Neutrophil (primary cell): ENCODE measurements at regions not wholly inside any gene's neighbourhood (a gene's known extent, or its start where the extent isn't known, plus 50 kb on each side); places are given as distances from the start of the nearest gene placed in this dataset.
"Not testable (repeated sequence)": the region's sequence is repeated elsewhere in the genome, so short reads cannot be mapped to it uniquely, and the experiment has no call there.

Source experiments
- H3K27ac ChIP-seq: fragments of 200-600 bp; sonication (generic); 2 replicates; pipeline ENCODE4 v1.5.1; 2016; ENCODE audit warnings: mild to moderate bottlenecking, moderate library complexity
- H3K27me3 ChIP-seq: fragments of 200-600 bp; sonication (generic); 2 replicates; pipeline ENCODE4 v1.6.0; 2016; ENCODE audit warnings: mild to moderate bottlenecking
- H3K36me3 ChIP-seq: fragments of 200-600 bp; sonication (generic); 2 replicates; pipeline ENCODE4 v1.5.1; 2017
- H3K4me1 ChIP-seq, 2 experiments: fragments of 200-600 bp in 1 of 2; sonication (generic) in 1 of 2; 1 replicate in 1 of 2; 2 replicates in 1 of 2; pipeline versions ENCODE4 v1.5.1 to v1.6.1; 2013 to 2016; ENCODE audit warnings: low read depth in 1 of 2, low read length in 1 of 2, mild to moderate bottlenecking in 1 of 2, moderate library complexity in 1 of 2; ENCODE audit not compliant: control insufficient read depth in 1 of 2, insufficient read depth in 1 of 2
- H3K4me3 ChIP-seq, 2 experiments: fragments of 200-600 bp in 1 of 2; sonication (generic) in 1 of 2; 1 replicate in 1 of 2; 2 replicates in 1 of 2; pipeline ENCODE4 v1.5.1; 2013 to 2016; ENCODE audit warnings: low read depth in 1 of 2, low read length in 1 of 2, mild to moderate bottlenecking in 1 of 2, moderate library complexity in 1 of 2
- H3K9me3 ChIP-seq: fragments of 200-600 bp; sonication (generic); 2 replicates; pipeline ENCODE4 v1.5.1; 2016
- CTCF ChIP-seq: fragments of 200-600 bp; sonication (generic); IDR thresholded peaks from 2 replicates; pipeline ENCODE4 v1.5.1; 2016; ENCODE audit warnings: antibody characterized with exemption

- H3K27me3 ChIP-seq: no peaks in the 10 kb centered on the region
- no peaks in the 10 kb centered on the region for H3K9me3 ChIP-seq
- no peak for TF ChIP-seq CTCF
- H3K27ac ChIP-seq: no peak overlapping the region
- no peaks in the 10 kb centered on the region for H3K4me1 ChIP-seq
- no peaks in the 10 kb centered on the region for H3K36me3 ChIP-seq
- H3K4me3 ChIP-seq: no peak overlapping the region
These were observed 101.2 kb upstream of the BOD1L1 start for GRCh38 chr4:13728761-13729160.

- Histone ChIP-seq H3K9me3 (no peaks in the 10 kb centered on the region), H3K36me3 (no peaks in the 10 kb centered on the region), H3K4me1 (no peaks in the 10 kb centered on the region), H3K27me3 (no peaks in the 10 kb centered on the region), H3K4me3 (no peak overlapping the region), H3K27ac (no peak overlapping the region)
- TF ChIP-seq CTCF: no peak
These were observed 103.5 kb upstream of the BOD1L1 start for GRCh38 chr4:13731019-13731418.

GRCh38 chr4:13733817-13734216 lies 106.3 kb upstream of the BOD1L1 start:
- Histone ChIP-seq H3K36me3 (no peaks in the 10 kb centered on the region), H3K27me3 (no peaks in the 10 kb centered on the region), H3K4me1 (no peaks in the 10 kb centered on the region), H3K4me3 (no peak overlapping the region), H3K27ac (no peak overlapping the region), H3K9me3 (no peaks in the 10 kb centered on the region)
- no peak for TF ChIP-seq CTCF

- Histone ChIP-seq H3K4me3 (no peak overlapping the region), H3K36me3 (no peaks in the 10 kb centered on the region), H3K27me3 (no peaks in the 10 kb centered on the region), H3K9me3 (no peaks in the 10 kb centered on the region), H3K4me1 (no peaks in the 10 kb centered on the region), H3K27ac (no peak overlapping the region)
- TF ChIP-seq CTCF: no peak
These were observed 123.1 kb upstream of the BOD1L1 start for GRCh38 chr4:13750594-13750993.

- not testable (repeated sequence) for H3K4me1 ChIP-seq, H3K9me3 ChIP-seq, H3K36me3 ChIP-seq, H3K27ac ChIP-seq, H3K4me3 ChIP-seq, H3K27me3 ChIP-seq
These were observed 134.1 kb upstream of the BOD1L1 start for GRCh38 chr4:13761581-13761980.

GRCh38 chr4:13762130-13762529 lies 134.6 kb upstream of the BOD1L1 start:
- Histone ChIP-seq H3K27ac (no peak overlapping the region), H3K4me3 (no peak overlapping the region), H3K36me3 (no peaks in the 10 kb centered on the region), H3K4me1 (no peaks in the 10 kb centered on the region), H3K9me3 (no peaks in the 10 kb centered on the region), H3K27me3 (no peaks in the 10 kb centered on the region)
- no peak for TF ChIP-seq CTCF
